GM23338 (cell line): ENCODE measurements at regions not wholly inside any gene's neighbourhood (a gene's known extent, or its start where the extent isn't known, plus 50 kb on each side); places are given as distances from the start of the nearest gene placed in this dataset.

Experiments
- ATAC-seq: fragments of 200-7000 bp; cut with Tn5 transposase; 3 replicates; pipeline ENCODE4 v1.9.1; 2020
- DNase-seq: peaks from one replicate; pipeline ENCODE4 v3.0.0-alpha.2; 2015; ENCODE audit warnings: low spot score
- H2AFZ ChIP-seq: fragments of 200-600 bp; sonication (generic); 2 replicates; pipeline ENCODE4 v1.8.0; 2016; ENCODE audit warnings: antibody characterized with exemption, mild to moderate bottlenecking, moderate library complexity
- H3F3A ChIP-seq: fragments of 200-600 bp; sonication (generic); replicated peaks from 2 replicates; pipeline ENCODE4 v1.8.0; 2017; ENCODE audit warnings: antibody characterized with exemption, mixed run types, low read depth
- H3K27ac ChIP-seq: fragments of 200-600 bp; sonication (generic); 2 replicates; pipeline ENCODE4 v1.6.1; 2016; ENCODE audit warnings: low read depth
- H3K27me3 ChIP-seq: fragments of 200-600 bp; sonication (generic); 2 replicates; pipeline ENCODE4 v1.8.0; 2016; ENCODE audit warnings: mild to moderate bottlenecking, mixed run types, moderate library complexity; ENCODE audit not compliant: insufficient read depth
- H3K36me3 ChIP-seq: fragments of 200-600 bp; sonication (generic); 2 replicates; pipeline ENCODE4 v1.8.0; 2016; ENCODE audit warnings: mild to moderate bottlenecking; ENCODE audit not compliant: insufficient read depth
- H3K4me1 ChIP-seq: fragments of 200-600 bp; sonication (generic); 2 replicates; pipeline ENCODE4 v1.8.0; 2016; ENCODE audit warnings: mild to moderate bottlenecking, moderate library complexity; ENCODE audit not compliant: insufficient read depth
- H3K4me2 ChIP-seq: fragments of 200-600 bp; sonication (generic); 2 replicates; pipeline ENCODE4 v1.7.1; 2017; ENCODE audit warnings: mixed run types
- H3K4me3 ChIP-seq: fragments of 200-600 bp; sonication (generic); 2 replicates; pipeline ENCODE4 v1.6.1; 2016; ENCODE audit warnings: mixed run types
- H3K79me2 ChIP-seq: fragments of 200-600 bp; sonication (generic); replicated peaks from 2 replicates; pipeline ENCODE4 v1.8.0; 2017; ENCODE audit warnings: mild to moderate bottlenecking; ENCODE audit not compliant: insufficient read depth
- H3K9me2 ChIP-seq: fragments of 200-600 bp; sonication (generic); 2 replicates; pipeline ENCODE4 v1.8.0; 2017; ENCODE audit not compliant: insufficient read depth
- H4K20me1 ChIP-seq: fragments of 200-600 bp; sonication (generic); replicated peaks from 2 replicates; pipeline ENCODE4 v1.8.0; 2017; ENCODE audit warnings: mild to moderate bottlenecking; ENCODE audit not compliant: insufficient read depth
- H3K27ac Mint-ChIP-seq: 2 replicates; pipeline ENCODE4 v1.8.0; 2020; ENCODE audit warnings: inconsistent platforms, mild to moderate bottlenecking, moderate library complexity, mixed read lengths
- H3K27me3 Mint-ChIP-seq: 3 replicates; pipeline ENCODE4 v1.8.0; 2022; ENCODE audit warnings: low read depth, mild to moderate bottlenecking, moderate library complexity, mixed read lengths, inconsistent platforms; ENCODE audit not compliant: insufficient read depth, poor library complexity
- H3K36me3 Mint-ChIP-seq: 3 replicates; pipeline ENCODE4 v1.8.0; 2021; ENCODE audit warnings: low read depth, mild to moderate bottlenecking, inconsistent platforms, moderate library complexity, mixed read lengths
- H3K4me1 Mint-ChIP-seq: 3 replicates; pipeline ENCODE4 v1.8.0; 2020; ENCODE audit warnings: mild to moderate bottlenecking, inconsistent platforms, mixed read lengths
- H3K4me3 Mint-ChIP-seq: 3 replicates; pipeline ENCODE4 v1.8.0; 2021; ENCODE audit warnings: moderate library complexity, mild to moderate bottlenecking, inconsistent platforms, mixed read lengths
- H3K9me3 Mint-ChIP-seq: 3 replicates; pipeline ENCODE4 v1.8.0; 2020; ENCODE audit warnings: moderate library complexity, mild to moderate bottlenecking, inconsistent platforms, mixed read lengths
- CTCF ChIP-seq, 2 experiments: fragments of 200-600 bp in 1 of 2; sonication (generic) in 1 of 2; conservative IDR thresholded peaks; 2 replicates each; pipeline versions ENCODE4 v1.5.1 to v1.6.1; 2016 to 2017; ENCODE audit warnings: antibody characterized with exemption in 2 of 2, low read depth in 2 of 2, mild to moderate bottlenecking in 2 of 2, moderate library complexity in 1 of 2
- EZH2 ChIP-seq: fragments of 200-600 bp; sonication (generic); IDR thresholded peaks from one replicate; pipeline ENCODE4 v1.8.0; 2017; ENCODE audit warnings: antibody characterized with exemption, mild to moderate bottlenecking, low read depth; ENCODE audit not compliant: unreplicated experiment
- JUNB ChIP-seq: IDR thresholded peaks from one replicate; pipeline ENCODE4 v1.6.1; 2016; ENCODE audit warnings: antibody characterized with exemption; ENCODE audit not compliant: unreplicated experiment
- NANOG ChIP-seq: IDR thresholded peaks from 2 replicates; pipeline ENCODE4 v1.6.1; 2016; ENCODE audit warnings: antibody characterized with exemption, borderline replicate concordance
- POLR2AphosphoS5 ChIP-seq: IDR thresholded peaks from 2 replicates; pipeline ENCODE4 v1.6.1; 2016; ENCODE audit warnings: antibody characterized with exemption, low read depth
- STAT1 ChIP-seq: IDR thresholded peaks from one replicate; pipeline ENCODE4 v1.6.1; 2016; ENCODE audit warnings: antibody characterized with exemption; ENCODE audit not compliant: unreplicated experiment
- ZNF114 ChIP-seq: fragments of 250-450 bp; sonication (Bioruptor Pico); IDR thresholded peaks from 2 replicates; pipeline ENCODE4 v1.5.0; 2020; ENCODE audit warnings: mild to moderate bottlenecking, moderate library complexity
- ZNF331 ChIP-seq: fragments of 250-450 bp; sonication (Bioruptor Pico); IDR thresholded peaks from 2 replicates; pipeline ENCODE4 v1.5.0; 2020; ENCODE audit warnings: low read depth, mild to moderate bottlenecking, moderate library complexity
- TF ChIP-seq, protein P1 (sequence below): fragments of 250-450 bp; sonication (Bioruptor Pico); IDR thresholded peaks from 2 replicates; pipeline ENCODE4 v1.5.0; 2020; ENCODE audit warnings: mild to moderate bottlenecking, moderate library complexity

DNA sequence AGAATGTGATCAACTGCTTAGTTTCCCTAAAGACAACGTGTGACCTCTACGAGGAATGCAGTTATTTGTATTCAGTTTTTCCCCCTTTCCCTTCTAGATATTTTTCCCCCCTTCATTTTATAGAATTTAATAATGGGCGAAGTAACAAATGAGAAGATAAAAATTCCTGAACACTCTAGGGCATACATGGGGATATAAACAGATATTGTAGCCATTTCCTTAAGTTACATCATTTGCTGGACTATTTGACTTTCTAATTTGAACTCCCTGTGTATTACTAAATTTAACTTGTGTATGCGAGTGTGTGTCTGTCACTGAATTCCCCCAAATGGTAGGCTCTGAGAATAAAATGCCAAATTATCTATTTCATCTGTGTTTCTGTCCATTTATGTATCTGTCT is 99.0 kb upstream of the ZFP64 start:
- no peak overlapping the region; the same call in 1 of the 2 replicates for H3K27ac Mint-ChIP-seq
- no peaks in the 10 kb centered on the region for H3K9me3 Mint-ChIP-seq
- no peak for DNase-seq
- H3F3A ChIP-seq: no peaks in the 10 kb centered on the region
- no peak overlapping the region for H3K4me2 ChIP-seq
- peaks cover 5% of the 10 kb centered on the region; the same call in 1 of the 2 replicates for H3K9me2 ChIP-seq
- H3K4me3 ChIP-seq: no peak overlapping the region
- no peaks in the 10 kb centered on the region for H4K20me1 ChIP-seq
- H3K36me3 ChIP-seq: no peaks in the 10 kb centered on the region
- H3K4me3 Mint-ChIP-seq: no peak overlapping the region
- H2AFZ ChIP-seq: peak overlapping the region; percentile 52; the same call in 1 of the 2 replicates
- H3K4me1 ChIP-seq: no peaks in the 10 kb centered on the region
- ATAC-seq: no peak
- no peak overlapping the region for H3K27ac ChIP-seq
- H3K36me3 Mint-ChIP-seq: no peaks in the 10 kb centered on the region
- no peaks in the 10 kb centered on the region for H3K79me2 ChIP-seq
- H3K27me3 Mint-ChIP-seq: no peaks in the 10 kb centered on the region
- H3K27me3 ChIP-seq: no peaks in the 10 kb centered on the region
- H3K4me1 Mint-ChIP-seq: peaks cover 7% of the 10 kb centered on the region
- no peak for TF ChIP-seq STAT1
- TF ChIP-seq, protein P1, sequence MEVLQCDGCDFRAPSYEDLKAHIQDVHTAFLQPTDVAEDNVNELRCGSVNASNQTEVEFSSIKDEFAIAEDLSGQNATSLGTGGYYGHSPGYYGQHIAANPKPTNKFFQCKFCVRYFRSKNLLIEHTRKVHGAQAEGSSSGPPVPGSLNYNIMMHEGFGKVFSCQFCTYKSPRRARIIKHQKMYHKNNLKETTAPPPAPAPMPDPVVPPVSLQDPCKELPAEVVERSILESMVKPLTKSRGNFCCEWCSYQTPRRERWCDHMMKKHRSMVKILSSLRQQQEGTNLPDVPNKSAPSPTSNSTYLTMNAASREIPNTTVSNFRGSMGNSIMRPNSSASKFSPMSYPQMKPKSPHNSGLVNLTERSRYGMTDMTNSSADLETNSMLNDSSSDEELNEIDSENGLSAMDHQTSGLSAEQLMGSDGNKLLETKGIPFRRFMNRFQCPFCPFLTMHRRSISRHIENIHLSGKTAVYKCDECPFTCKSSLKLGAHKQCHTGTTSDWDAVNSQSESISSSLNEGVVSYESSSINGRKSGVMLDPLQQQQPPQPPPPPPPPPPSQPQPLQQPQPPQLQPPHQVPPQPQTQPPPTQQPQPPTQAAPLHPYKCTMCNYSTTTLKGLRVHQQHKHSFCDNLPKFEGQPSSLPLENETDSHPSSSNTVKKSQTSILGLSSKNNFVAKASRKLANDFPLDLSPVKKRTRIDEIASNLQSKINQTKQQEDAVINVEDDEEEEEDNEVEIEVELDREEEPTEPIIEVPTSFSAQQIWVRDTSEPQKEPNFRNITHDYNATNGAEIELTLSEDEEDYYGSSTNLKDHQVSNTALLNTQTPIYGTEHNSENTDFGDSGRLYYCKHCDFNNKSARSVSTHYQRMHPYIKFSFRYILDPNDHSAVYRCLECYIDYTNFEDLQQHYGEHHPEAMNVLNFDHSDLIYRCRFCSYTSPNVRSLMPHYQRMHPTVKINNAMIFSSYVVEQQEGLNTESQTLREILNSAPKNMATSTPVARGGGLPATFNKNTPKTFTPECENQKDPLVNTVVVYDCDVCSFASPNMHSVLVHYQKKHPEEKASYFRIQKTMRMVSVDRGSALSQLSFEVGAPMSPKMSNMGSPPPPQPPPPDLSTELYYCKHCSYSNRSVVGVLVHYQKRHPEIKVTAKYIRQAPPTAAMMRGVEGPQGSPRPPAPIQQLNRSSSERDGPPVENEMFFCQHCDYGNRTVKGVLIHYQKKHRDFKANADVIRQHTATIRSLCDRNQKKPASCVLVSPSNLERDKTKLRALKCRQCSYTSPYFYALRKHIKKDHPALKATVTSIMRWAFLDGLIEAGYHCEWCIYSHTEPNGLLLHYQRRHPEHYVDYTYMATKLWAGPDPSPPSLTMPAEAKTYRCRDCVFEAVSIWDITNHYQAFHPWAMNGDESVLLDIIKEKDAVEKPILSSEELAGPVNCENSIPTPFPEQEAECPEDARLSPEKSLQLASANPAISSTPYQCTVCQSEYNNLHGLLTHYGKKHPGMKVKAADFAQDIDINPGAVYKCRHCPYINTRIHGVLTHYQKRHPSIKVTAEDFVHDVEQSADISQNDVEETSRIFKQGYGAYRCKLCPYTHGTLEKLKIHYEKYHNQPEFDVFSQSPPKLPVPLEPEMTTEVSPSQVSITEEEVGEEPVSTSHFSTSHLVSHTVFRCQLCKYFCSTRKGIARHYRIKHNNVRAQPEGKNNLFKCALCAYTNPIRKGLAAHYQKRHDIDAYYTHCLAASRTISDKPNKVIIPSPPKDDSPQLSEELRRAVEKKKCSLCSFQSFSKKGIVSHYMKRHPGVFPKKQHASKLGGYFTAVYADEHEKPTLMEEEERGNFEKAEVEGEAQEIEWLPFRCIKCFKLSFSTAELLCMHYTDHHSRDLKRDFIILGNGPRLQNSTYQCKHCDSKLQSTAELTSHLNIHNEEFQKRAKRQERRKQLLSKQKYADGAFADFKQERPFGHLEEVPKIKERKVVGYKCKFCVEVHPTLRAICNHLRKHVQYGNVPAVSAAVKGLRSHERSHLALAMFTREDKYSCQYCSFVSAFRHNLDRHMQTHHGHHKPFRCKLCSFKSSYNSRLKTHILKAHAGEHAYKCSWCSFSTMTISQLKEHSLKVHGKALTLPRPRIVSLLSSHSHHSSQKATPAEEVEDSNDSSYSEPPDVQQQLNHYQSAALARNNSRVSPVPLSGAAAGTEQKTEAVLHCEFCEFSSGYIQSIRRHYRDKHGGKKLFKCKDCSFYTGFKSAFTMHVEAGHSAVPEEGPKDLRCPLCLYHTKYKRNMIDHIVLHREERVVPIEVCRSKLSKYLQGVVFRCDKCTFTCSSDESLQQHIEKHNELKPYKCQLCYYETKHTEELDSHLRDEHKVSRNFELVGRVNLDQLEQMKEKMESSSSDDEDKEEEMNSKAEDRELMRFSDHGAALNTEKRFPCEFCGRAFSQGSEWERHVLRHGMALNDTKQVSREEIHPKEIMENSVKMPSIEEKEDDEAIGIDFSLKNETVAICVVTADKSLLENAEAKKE (CRISPR knock-in tag): no peak
- TF ChIP-seq POLR2AphosphoS5: no peak
- TF ChIP-seq NANOG: no peak
- TF ChIP-seq CTCF (conservative IDR thresholded peaks at IDR 0.05; ENCODE audit: low read depth in 2 of 2): no peak
- no peak for TF ChIP-seq ZNF114
- no peak for TF ChIP-seq EZH2
- TF ChIP-seq ZNF331: no peak
- TF ChIP-seq JUNB: no peak
